ENCODE measurements at regions not wholly inside any gene's neighbourhood (a gene's known extent, or its start where the extent isn't known, plus 50 kb on each side); places are given as distances from the start of the nearest gene placed in this dataset.

GRCh38 chr15:70197945-70198361 is 100.2 kb upstream of the TLE3 start:
- Histone ChIP-seq H3K27ac (ENCODE audit: extremely low read depth, low read depth, low read length) (no peak overlapping the region), H3K4me3 (no peak overlapping the region), H3K9me1 (ENCODE audit: control insufficient read depth, insufficient read depth, low read length) (no peaks in the 10 kb centered on the region), H3K4me2 (ENCODE audit: insufficient read depth, low read length) (no peak overlapping the region), H4K20me1 (replicated peaks; ENCODE audit: control insufficient read depth, insufficient read depth, low read length) (peaks cover 9% of the 10 kb centered on the region; the same call in 1 of the 2 replicates), H3K27me3 (ENCODE audit: control insufficient read depth in 2 of 2, insufficient read depth in 2 of 2, low read length in 2 of 2) (peaks cover 34 to 75% of the 10 kb centered on the region in 2 experiments), H3K9ac (ENCODE audit: insufficient read depth in 1 of 2, low read depth in 2 of 2, low read length in 2 of 2) (no peak overlapping the region), H3K4me1 (replicated peaks in 1 of 2; ENCODE audit: control insufficient read depth in 2 of 2, insufficient read depth in 2 of 2, low read length in 2 of 2) (peaks cover 6 to 14% of the 10 kb centered on the region in 2 experiments), H3K9me3 (replicated peaks; ENCODE audit: control insufficient read depth, insufficient read depth, low read depth, low read length) (no peaks in the 10 kb centered on the region), H3K79me2 (ENCODE audit: control insufficient read depth, insufficient read depth, low read length) (no peaks in the 10 kb centered on the region), H2AFZ (ENCODE audit: low read depth, low read length) (no peak overlapping the region), H3K36me3 (ENCODE audit: control insufficient read depth, insufficient read depth, low read length) (no peaks in the 10 kb centered on the region)
- no peak for ATAC-seq
- POLR2A ChIA-PET, result interaction anchor here (0.7 kb wide), 2 partner anchors 10 to 1082 kb away, joined by 3 read pairs; no protein-coding TSS in a partner anchor
- intact Hi-C loops (cut with micrococcal nuclease), result no loop called here
- DNase-seq (ENCODE audit: extremely low read depth in 1 of 4, low spot score in 3 of 4), result no peak
- FAIRE-seq, result no peak
- 4% methylated on average over 9 of the region's 9 CpGs for WGBS (ENCODE audit: insufficient coverage, low coverage, missing lambda C conversion rate)
- in situ Hi-C loops (cut with MboI), result no loop called here
- BruUV-seq (replicated peaks), result no TSS peak
- CTCF ChIA-PET (ENCODE audit: low intra/inter-chr PET ratio), result no interaction called here
- TF ChIP-seq, protein P1, sequence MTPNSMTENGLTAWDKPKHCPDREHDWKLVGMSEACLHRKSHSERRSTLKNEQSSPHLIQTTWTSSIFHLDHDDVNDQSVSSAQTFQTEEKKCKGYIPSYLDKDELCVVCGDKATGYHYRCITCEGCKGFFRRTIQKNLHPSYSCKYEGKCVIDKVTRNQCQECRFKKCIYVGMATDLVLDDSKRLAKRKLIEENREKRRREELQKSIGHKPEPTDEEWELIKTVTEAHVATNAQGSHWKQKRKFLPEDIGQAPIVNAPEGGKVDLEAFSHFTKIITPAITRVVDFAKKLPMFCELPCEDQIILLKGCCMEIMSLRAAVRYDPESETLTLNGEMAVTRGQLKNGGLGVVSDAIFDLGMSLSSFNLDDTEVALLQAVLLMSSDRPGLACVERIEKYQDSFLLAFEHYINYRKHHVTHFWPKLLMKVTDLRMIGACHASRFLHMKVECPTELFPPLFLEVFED (CRISPR knock-in tag; conservative IDR thresholded peaks at IDR 0.05), result no peak
- TF ChIP-seq ZBTB43 (CRISPR knock-in tag; IDR thresholded peaks at IDR 0.05), result no peak
- no peak for TF ChIP-seq POLR2G (IDR thresholded peaks at IDR 0.05; ENCODE audit: low read depth, low read length)
- no peak for TF ChIP-seq SREBF1 (IDR thresholded peaks at IDR 0.05; ENCODE audit: borderline replicate concordance, low read depth, low read length)
- no peak for TF ChIP-seq ZNF41 (CRISPR knock-in tag; conservative IDR thresholded peaks at IDR 0.05)
- no peak for TF ChIP-seq ZBTB7A (IDR thresholded peaks at IDR 0.05; ENCODE audit: borderline replicate concordance, control insufficient read depth, low read depth, low read length)
- no peak for TF ChIP-seq ETV1 (tag; conservative IDR thresholded peaks at IDR 0.05; ENCODE audit: low read depth)
- TF ChIP-seq, protein P2, sequence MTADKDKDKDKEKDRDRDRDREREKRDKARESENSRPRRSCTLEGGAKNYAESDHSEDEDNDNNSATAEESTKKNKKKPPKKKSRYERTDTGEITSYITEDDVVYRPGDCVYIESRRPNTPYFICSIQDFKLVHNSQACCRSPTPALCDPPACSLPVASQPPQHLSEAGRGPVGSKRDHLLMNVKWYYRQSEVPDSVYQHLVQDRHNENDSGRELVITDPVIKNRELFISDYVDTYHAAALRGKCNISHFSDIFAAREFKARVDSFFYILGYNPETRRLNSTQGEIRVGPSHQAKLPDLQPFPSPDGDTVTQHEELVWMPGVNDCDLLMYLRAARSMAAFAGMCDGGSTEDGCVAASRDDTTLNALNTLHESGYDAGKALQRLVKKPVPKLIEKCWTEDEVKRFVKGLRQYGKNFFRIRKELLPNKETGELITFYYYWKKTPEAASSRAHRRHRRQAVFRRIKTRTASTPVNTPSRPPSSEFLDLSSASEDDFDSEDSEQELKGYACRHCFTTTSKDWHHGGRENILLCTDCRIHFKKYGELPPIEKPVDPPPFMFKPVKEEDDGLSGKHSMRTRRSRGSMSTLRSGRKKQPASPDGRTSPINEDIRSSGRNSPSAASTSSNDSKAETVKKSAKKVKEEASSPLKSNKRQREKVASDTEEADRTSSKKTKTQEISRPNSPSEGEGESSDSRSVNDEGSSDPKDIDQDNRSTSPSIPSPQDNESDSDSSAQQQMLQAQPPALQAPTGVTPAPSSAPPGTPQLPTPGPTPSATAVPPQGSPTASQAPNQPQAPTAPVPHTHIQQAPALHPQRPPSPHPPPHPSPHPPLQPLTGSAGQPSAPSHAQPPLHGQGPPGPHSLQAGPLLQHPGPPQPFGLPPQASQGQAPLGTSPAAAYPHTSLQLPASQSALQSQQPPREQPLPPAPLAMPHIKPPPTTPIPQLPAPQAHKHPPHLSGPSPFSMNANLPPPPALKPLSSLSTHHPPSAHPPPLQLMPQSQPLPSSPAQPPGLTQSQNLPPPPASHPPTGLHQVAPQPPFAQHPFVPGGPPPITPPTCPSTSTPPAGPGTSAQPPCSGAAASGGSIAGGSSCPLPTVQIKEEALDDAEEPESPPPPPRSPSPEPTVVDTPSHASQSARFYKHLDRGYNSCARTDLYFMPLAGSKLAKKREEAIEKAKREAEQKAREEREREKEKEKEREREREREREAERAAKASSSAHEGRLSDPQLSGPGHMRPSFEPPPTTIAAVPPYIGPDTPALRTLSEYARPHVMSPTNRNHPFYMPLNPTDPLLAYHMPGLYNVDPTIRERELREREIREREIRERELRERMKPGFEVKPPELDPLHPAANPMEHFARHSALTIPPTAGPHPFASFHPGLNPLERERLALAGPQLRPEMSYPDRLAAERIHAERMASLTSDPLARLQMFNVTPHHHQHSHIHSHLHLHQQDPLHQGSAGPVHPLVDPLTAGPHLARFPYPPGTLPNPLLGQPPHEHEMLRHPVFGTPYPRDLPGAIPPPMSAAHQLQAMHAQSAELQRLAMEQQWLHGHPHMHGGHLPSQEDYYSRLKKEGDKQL (CRISPR knock-in tag; IDR thresholded peaks at IDR 0.05; ENCODE audit: borderline replicate concordance), result no peak
- no peak for TF ChIP-seq HDAC1 (IDR thresholded peaks at IDR 0.05)
- no peak for TF ChIP-seq MITF (IDR thresholded peaks at IDR 0.05)
- TF ChIP-seq SIRT6 (IDR thresholded peaks at IDR 0.05; ENCODE audit: low read depth, low read length), result no peak
- TF ChIP-seq KAT8 (IDR thresholded peaks at IDR 0.05; ENCODE audit: low read depth), result no peak
- TF ChIP-seq ZNF316 (IDR thresholded peaks at IDR 0.05), result no peak
- TF ChIP-seq SRSF7 (optimal IDR thresholded peaks at IDR 0.05; ENCODE audit: low read depth, low read length), result no peak
